ENCODE measurements at regions not wholly inside any gene's neighbourhood (a gene's known extent, or its start where the extent isn't known, plus 50 kb on each side); places are given as distances from the start of the nearest gene placed in this dataset.

- TF ChIP-seq CTCF (conservative IDR thresholded peaks at IDR 0.05) (no peak), ZFX (IDR thresholded peaks at IDR 0.05) (no peak)
These were observed 246.3 kb downstream of the RBFOX3 start for GRCh38 chr17:79364315-79365094.

Data from C4-2B (cell line).